BLaER1 treated with 17β-estradiol and CSF1 and Interleukin-3, amounts not matched to agents 10 nM and 100 nM (cell line): ENCODE measurements at regions not wholly inside any gene's neighbourhood (a gene's known extent, or its start where the extent isn't known, plus 50 kb on each side); places are given as distances from the start of the nearest gene placed in this dataset.

Source experiments
- H3K27ac ChIP-seq, 11 experiments: shearing (Covaris generic); formaldehyde crosslinking; 2 replicates each; pipeline ENCODE4 v1.8.1; 2022
- H3K27me3 ChIP-seq, 11 experiments: shearing (Covaris generic); formaldehyde crosslinking; 2 replicates each; pipeline ENCODE4 v1.8.1; 2022
- H3K36me3 ChIP-seq, 11 experiments: shearing (Covaris generic); formaldehyde crosslinking; 2 replicates each; pipeline ENCODE4 v1.8.1; 2022
- H3K4me1 ChIP-seq, 10 experiments: shearing (Covaris generic); formaldehyde crosslinking; 2 replicates each; pipeline ENCODE4 v1.8.1; 2022
- H3K4me2 ChIP-seq, 11 experiments: shearing (Covaris generic); formaldehyde crosslinking; 2 replicates each; pipeline ENCODE4 v1.8.1; 2022
- H3K4me3 ChIP-seq, 10 experiments: shearing (Covaris generic); formaldehyde crosslinking; 2 replicates each; pipeline ENCODE4 v1.8.1; 2022
- H3K9ac ChIP-seq, 11 experiments: shearing (Covaris generic); formaldehyde crosslinking; 2 replicates each; pipeline ENCODE4 v1.8.1; 2022
- H3K9me3 ChIP-seq, 11 experiments: shearing (Covaris generic); formaldehyde crosslinking; replicated peaks in 1 of 11; 2 replicates each; pipeline ENCODE4 v1.8.1; 2022
- H4K20me1 ChIP-seq, 11 experiments: shearing (Covaris generic); formaldehyde crosslinking; 2 replicates each; pipeline ENCODE4 v1.8.1; 2022
- Cebpa-rat ChIP-seq, 11 experiments: shearing (Covaris generic); IDR thresholded peaks; 2 replicates each; pipeline ENCODE4 v1.8.1; 2022

DNA sequence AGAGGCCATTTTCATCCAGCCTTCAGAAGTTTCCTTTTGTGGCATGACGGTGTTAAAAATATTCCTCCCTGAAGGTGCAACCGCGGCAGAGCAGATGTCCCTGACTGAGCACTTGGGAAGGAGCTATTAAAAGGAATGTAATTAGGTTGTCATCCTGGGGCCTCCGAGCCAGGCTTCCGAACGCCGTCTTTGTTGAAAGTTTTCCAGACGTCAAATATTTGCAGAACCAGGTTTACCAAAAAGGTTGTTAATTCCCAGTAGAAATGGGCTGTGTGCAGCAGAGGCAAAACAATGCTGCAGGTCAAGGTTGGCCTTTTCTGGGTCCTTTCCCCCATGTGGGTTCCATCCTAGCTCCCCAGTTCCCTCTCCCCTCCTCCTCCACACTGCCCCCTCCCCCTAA is 88.8 kb upstream of the CALM2 start:
- Histone ChIP-seq H4K20me1 (no peaks in the 10 kb centered on the region), H3K36me3 (no peaks in the 10 kb centered on the region), H3K27me3 (no peaks in the 10 kb centered on the region), H3K4me3 (no peak overlapping the region), H3K4me2 (no peak overlapping the region), H3K9ac (no peak overlapping the region), H3K9me3 (no peaks in the 10 kb centered on the region), H3K27ac (no peak overlapping the region), H3K4me1 (peaks cover 0 to 19% (median 13%) of the 10 kb centered on the region in 10 experiments; a peak in 15 of 20 replicates)
- no peak for TF ChIP-seq Cebpa-rat (IDR thresholded peaks at IDR 0.05)

DNA sequence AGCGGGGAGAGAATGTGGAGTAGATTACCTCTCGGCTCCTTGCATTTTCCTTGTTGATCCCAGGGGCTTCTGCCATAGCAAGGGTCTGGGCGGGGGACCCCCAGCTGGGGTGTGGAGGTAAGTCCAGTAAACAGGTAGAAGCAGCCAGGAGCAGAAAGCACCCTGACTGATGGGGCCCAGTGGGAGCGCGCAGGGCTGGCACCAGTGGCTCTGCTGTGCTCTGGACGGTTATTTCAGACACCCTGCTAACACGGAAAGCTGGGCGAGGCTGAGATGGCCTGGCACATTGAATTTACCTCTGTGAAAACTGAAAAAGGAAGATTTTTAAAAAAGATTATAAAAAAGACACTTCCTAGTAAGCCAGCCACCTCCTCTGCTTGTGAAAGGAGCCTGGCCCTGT is 88.4 kb upstream of the CALM2 start:
- Histone ChIP-seq H3K4me1 (peaks cover 0 to 19% (median 11%) of the 10 kb centered on the region in 10 experiments; a peak in 15 of 20 replicates), H3K4me3 (no peak overlapping the region), H3K36me3 (no peaks in the 10 kb centered on the region), H4K20me1 (no peaks in the 10 kb centered on the region), H3K4me2 (no peak overlapping the region), H3K9me3 (no peaks in the 10 kb centered on the region), H3K27me3 (no peaks in the 10 kb centered on the region), H3K27ac (no peak overlapping the region), H3K9ac (no peak overlapping the region)
- no peak for TF ChIP-seq Cebpa-rat (IDR thresholded peaks at IDR 0.05)

DNA sequence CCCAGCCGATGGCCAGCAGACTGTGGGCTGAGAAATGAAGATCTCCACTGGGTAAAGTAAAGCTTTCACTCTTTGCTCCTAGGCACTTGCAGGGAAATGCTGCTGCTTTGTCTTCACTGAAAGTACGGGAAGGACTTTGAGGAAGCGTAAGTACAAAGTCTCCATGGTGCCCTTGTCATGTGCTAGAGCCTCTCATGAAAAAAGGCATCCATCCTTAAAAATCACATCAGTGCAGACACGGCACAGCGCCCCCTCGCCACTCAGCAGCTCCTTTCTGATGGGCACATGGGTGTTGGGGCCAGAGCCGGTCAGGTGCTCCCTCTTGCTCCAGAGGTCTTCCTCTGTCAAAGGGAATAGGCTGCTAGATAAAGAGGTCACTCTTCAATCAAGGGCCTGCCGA is 87.8 kb upstream of the CALM2 start:
- H3K9ac ChIP-seq, result no peak overlapping the region
- peak overlapping the region in 3 of 11 experiments; percentile 7 to 44 (median 15); a peak in 3 of 22 replicates for H3K4me2 ChIP-seq
- H3K9me3 ChIP-seq, result no peaks in the 10 kb centered on the region
- TF ChIP-seq Cebpa-rat (IDR thresholded peaks at IDR 0.05), result no peak
- no peaks in the 10 kb centered on the region for H4K20me1 ChIP-seq
- H3K27me3 ChIP-seq, result no peaks in the 10 kb centered on the region
- H3K4me3 ChIP-seq, result no peak overlapping the region
- no peak overlapping the region for H3K27ac ChIP-seq
- H3K36me3 ChIP-seq, result no peaks in the 10 kb centered on the region
- peaks cover 0 to 19% (median 11%) of the 10 kb centered on the region in 10 experiments; a peak in 15 of 20 replicates for H3K4me1 ChIP-seq

DNA sequence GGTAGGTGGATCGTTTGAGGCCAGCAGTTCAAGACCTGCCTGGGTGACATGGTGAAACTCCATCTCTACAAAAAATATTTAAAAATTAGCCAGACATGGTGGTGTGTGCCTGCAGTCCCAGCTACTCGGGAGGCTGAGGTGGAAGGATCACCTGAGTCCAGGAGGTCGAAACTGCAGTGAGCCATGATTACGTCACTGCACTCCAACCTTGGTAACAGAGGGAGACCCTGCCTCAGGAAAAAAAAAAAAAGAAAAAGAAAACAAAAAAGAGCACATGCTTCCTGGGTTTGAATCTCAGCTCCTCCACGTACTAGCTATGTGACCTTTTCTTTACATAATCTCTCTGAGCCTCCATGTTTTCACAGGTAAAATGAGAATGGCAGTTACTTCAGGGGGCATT is 86.3 kb upstream of the CALM2 start:
- H3K9ac ChIP-seq, result no peak overlapping the region
- H3K4me2 ChIP-seq, result peak overlapping the region in 5 of 11 experiments; percentile 5 to 58 (median 25); a peak in 8 of 22 replicates
- H3K27me3 ChIP-seq, result no peaks in the 10 kb centered on the region
- no peaks in the 10 kb centered on the region for H3K36me3 ChIP-seq
- H3K4me1 ChIP-seq, result peaks cover 6 to 25% (median 15%) of the 10 kb centered on the region in 10 experiments; a peak in 13 of 20 replicates
- H4K20me1 ChIP-seq, result no peaks in the 10 kb centered on the region
- no peak overlapping the region for H3K27ac ChIP-seq
- no peak overlapping the region for H3K4me3 ChIP-seq
- TF ChIP-seq Cebpa-rat (IDR thresholded peaks at IDR 0.05), result no peak
- H3K9me3 ChIP-seq, result no peaks in the 10 kb centered on the region

DNA sequence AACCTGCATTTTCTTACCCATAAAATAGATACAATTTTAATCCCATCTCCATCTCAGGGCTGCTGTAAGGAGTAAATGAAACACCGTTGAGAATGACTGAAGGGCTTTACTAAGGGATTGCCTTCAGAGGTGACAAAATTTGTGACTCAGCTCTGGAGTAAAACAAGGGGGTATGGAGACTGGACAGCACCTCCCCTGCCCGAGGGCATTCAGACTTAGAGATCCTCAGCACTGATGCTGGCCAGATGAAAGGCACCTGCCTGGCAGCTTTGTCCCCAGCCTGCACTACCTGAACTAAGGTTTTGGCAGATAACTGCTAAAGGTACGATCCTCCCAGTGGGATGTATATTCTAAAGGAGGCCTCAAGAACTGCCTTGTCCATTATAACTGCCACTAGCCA is 84.7 kb upstream of the CALM2 start:
- no peak for TF ChIP-seq Cebpa-rat (IDR thresholded peaks at IDR 0.05)
- Histone ChIP-seq H4K20me1 (no peaks in the 10 kb centered on the region), H3K27me3 (no peaks in the 10 kb centered on the region), H3K9me3 (no peaks in the 10 kb centered on the region), H3K4me2 (no peak overlapping the region), H3K9ac (no peak overlapping the region), H3K4me3 (no peak overlapping the region), H3K36me3 (no peaks in the 10 kb centered on the region), H3K27ac (no peak overlapping the region), H3K4me1 (peaks cover 4 to 27% (median 15%) of the 10 kb centered on the region in 10 experiments; a peak in 13 of 20 replicates)

DNA sequence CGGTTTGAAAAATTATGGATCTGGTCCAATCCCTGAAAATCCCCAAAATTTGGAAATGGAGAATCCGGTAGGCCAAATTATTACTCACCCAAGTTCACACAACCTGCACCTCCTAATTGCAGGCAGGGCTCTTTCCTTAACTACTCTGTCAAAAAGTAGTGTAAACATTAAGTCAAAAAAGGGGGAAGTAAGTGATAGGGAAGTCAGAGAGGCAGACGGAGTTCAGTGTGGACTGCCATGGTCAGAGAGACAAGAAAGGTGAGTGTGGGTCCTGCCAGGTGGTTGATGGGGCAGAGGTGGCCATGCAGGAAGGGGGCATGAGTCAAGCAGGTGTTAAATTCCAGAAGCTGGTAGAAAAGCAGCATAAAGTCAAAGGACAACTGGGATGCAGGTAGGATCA is 83.5 kb upstream of the CALM2 start:
- H3K36me3 ChIP-seq, result no peaks in the 10 kb centered on the region
- TF ChIP-seq Cebpa-rat (IDR thresholded peaks at IDR 0.05), result no peak
- no peak overlapping the region for H3K9ac ChIP-seq
- no peak overlapping the region for H3K4me2 ChIP-seq
- no peaks in the 10 kb centered on the region for H3K27me3 ChIP-seq
- peaks cover 4 to 27% (median 15%) of the 10 kb centered on the region in 10 experiments; a peak in 13 of 20 replicates for H3K4me1 ChIP-seq
- H3K27ac ChIP-seq, result no peak overlapping the region
- no peaks in the 10 kb centered on the region for H3K9me3 ChIP-seq
- no peaks in the 10 kb centered on the region for H4K20me1 ChIP-seq
- no peak overlapping the region for H3K4me3 ChIP-seq

DNA sequence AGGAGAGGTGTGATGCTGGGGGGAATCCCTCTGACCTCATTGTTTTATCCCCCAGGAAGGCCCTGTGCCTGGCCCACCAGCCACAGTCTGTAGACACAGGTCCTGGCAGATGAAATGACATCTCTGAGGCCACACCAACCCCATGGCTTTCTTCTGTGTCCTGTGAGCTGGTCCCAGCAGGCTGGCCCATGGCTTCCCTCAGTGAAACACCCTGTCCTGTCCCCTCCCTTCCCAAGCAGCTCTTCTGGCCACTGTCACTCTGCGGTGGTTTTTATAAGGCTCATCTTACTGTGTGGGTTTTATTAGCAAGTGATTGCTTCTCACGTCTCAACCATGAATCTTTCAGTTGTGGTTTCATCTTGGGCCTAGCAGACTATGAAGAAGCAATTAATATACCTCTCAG is 81.6 kb upstream of the CALM2 start:
- Histone ChIP-seq H3K9me3 (no peaks in the 10 kb centered on the region), H3K27me3 (no peaks in the 10 kb centered on the region)

DNA sequence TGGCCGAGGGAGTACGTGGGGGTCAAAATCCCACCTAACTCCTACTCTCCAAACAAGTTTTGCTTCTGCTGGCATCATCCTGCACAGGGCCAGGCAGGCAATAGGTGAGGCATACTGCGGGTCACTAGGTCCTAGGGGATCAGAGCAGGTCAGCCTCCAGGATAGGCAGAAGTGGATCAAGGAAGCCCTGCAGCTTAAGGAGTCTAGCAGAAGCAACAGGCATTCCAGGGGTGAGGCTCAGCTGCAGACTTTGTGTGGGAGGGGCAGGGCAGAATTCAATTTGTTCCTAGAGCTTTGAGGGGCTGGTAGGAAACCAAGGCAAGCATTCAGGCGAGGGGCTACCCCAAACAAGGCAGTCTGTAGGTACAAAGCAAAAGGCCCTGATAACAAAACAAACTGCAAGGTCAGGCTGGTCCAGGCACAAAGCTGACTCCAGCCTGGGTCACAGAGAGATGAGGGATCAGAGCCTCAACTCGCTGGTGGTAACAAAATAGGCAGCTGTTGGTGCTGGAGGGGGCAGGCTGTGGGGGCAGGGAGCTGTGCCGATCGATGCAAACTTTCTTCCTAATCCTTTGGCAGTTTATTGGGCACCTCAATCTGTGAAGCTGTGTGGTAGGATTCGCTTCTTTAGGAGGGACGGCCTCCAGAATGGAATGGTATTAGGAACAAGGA is 80.2 kb upstream of the CALM2 start:
- no peaks in the 10 kb centered on the region for H4K20me1 ChIP-seq
- H3K4me3 ChIP-seq, result no peak overlapping the region
- no peak overlapping the region for H3K9ac ChIP-seq
- TF ChIP-seq Cebpa-rat (IDR thresholded peaks at IDR 0.05), result no peak
- H3K4me1 ChIP-seq, result peaks cover 4 to 10% (median 8%) of the 10 kb centered on the region in 10 experiments; a peak in 15 of 20 replicates
- no peaks in the 10 kb centered on the region for H3K27me3 ChIP-seq
- no peak overlapping the region for H3K27ac ChIP-seq
- no peak overlapping the region for H3K4me2 ChIP-seq
- no peaks in the 10 kb centered on the region for H3K9me3 ChIP-seq
- H3K36me3 ChIP-seq, result no peaks in the 10 kb centered on the region

More for the DNA sequence above, 81.6 kb upstream of the CALM2 start:
- H3K4me1 ChIP-seq, result peaks cover 4 to 16% (median 9%) of the 10 kb centered on the region in 10 experiments; a peak in 13 of 20 replicates
- no peak for TF ChIP-seq Cebpa-rat (IDR thresholded peaks at IDR 0.05)
- H3K27ac ChIP-seq, result no peak overlapping the region; a peak in 1 of 22 replicates
- no peaks in the 10 kb centered on the region for H3K36me3 ChIP-seq
- H4K20me1 ChIP-seq, result no peaks in the 10 kb centered on the region
- no peak overlapping the region for H3K4me3 ChIP-seq
- H3K9ac ChIP-seq, result peak overlapping the region in 1 of 11 experiments; percentile 18; a peak in 1 of 22 replicates
- peak overlapping the region in 6 of 11 experiments; percentile 0 to 46 (median 24); a peak in 10 of 22 replicates for H3K4me2 ChIP-seq

DNA sequence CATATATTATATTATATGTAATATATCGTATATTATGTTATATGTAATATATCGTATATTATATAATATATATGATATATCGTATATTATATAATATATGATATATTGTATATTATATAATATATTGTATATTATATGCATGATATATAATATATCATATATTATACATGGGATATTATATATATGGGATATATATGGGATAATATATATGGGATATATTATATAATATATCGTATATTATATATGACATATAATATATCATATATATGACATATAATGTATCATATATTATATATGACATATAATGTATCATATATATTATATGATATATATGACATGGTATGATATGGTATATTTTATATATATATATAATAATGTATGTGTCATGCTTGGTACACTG is 79.5 kb upstream of the CALM2 start:
- H3K9me3 ChIP-seq, result no peaks in the 10 kb centered on the region
- H4K20me1 ChIP-seq, result no peaks in the 10 kb centered on the region
- no peaks in the 10 kb centered on the region for H3K27me3 ChIP-seq
- H3K9ac ChIP-seq, result no peak overlapping the region
- no peaks in the 10 kb centered on the region for H3K36me3 ChIP-seq
- no peak for TF ChIP-seq Cebpa-rat (IDR thresholded peaks at IDR 0.05)
- H3K4me3 ChIP-seq, result no peak overlapping the region
- H3K27ac ChIP-seq, result no peak overlapping the region
- H3K4me2 ChIP-seq, result no peak overlapping the region
- H3K4me1 ChIP-seq, result peaks cover 8 to 17% (median 15%) of the 10 kb centered on the region in 10 experiments; a peak in 18 of 20 replicates

DNA sequence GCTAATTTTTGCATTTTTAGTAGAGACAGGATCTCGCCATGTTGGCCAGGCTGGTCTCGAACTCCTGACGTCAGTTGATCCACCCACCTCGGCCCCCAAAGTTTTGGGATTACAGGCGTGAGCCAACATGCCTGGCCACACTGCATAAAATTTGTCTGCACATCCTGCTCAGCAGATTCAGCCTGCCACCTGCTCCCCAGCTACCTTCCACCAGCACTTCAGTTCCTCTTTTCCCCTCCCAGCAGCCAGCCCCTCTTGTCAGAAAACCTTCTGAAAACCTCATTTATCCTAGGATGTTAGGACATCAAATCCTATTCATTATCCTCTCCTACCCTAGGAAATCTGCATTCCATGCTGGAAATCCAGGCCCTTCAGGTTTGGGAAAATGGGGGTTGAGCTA is 78.2 kb upstream of the CALM2 start:
- Histone ChIP-seq H3K4me2 (no peak overlapping the region), H3K27me3 (no peaks in the 10 kb centered on the region), H3K4me1 (peaks cover under 1 to 22% (median 17%) of the 10 kb centered on the region in 10 experiments; a peak in 18 of 20 replicates), H3K36me3 (no peaks in the 10 kb centered on the region), H3K27ac (no peak overlapping the region), H3K9me3 (no peaks in the 10 kb centered on the region), H3K9ac (no peak overlapping the region), H4K20me1 (no peaks in the 10 kb centered on the region), H3K4me3 (no peak overlapping the region)
- no peak for TF ChIP-seq Cebpa-rat (IDR thresholded peaks at IDR 0.05)
